Transverse colon (tissue), 4 donors: ENCODE measurements at regions not wholly inside any gene's neighbourhood (a gene's known extent, or its start where the extent isn't known, plus 50 kb on each side); places are given as distances from the start of the nearest gene placed in this dataset.
"Not testable (repeated sequence)": the region's sequence is repeated elsewhere in the genome, so short reads cannot be mapped to it uniquely, and the experiment has no call there.

ENCODE experiments used
- DNase-seq: peaks from one replicate; pipeline ENCODE4 v3.0.0-alpha.2; 2019
- H3K27ac ChIP-seq, 4 donors: fragments of 200-600 bp; sonication (generic); 2 replicates each; pipeline ENCODE4 v1.5.1; 2016 to 2018; ENCODE audit warnings: inconsistent platforms in 4 of 4
- H3K27me3 ChIP-seq: fragments of 200-600 bp; sonication (generic); 2 replicates; pipeline ENCODE4 v1.5.1; 2017; ENCODE audit warnings: inconsistent platforms
- H3K36me3 ChIP-seq, 4 donors: fragments of 200-600 bp; sonication (generic); 2 replicates each; pipeline ENCODE4 v1.5.1; 2017 to 2019; ENCODE audit warnings: inconsistent platforms in 4 of 4
- H3K4me1 ChIP-seq, 4 donors: fragments of 200-600 bp; sonication (generic); 2 replicates each; pipeline ENCODE4 v1.5.1; 2017 to 2020; ENCODE audit warnings: inconsistent platforms in 4 of 4
- H3K4me3 ChIP-seq, 4 donors: fragments of 200-600 bp; sonication (generic); 1 replicate in 1 of 4; 2 replicates in 3 of 4; pipeline versions ENCODE4 v1.5.1 to v1.6.1; 2017 to 2019; ENCODE audit warnings: inconsistent platforms in 4 of 4
- H3K9me3 ChIP-seq, 2 donors: fragments of 200-600 bp; sonication (generic); 2 replicates each; pipeline ENCODE4 v1.5.1; 2017 to 2019; ENCODE audit warnings: inconsistent platforms in 2 of 2
- EP300 ChIP-seq: sonication (generic); formaldehyde crosslinking; IDR thresholded peaks from one replicate; pipeline ENCODE4 v1.6.1; 2017; ENCODE audit warnings: antibody characterized with exemption, low read depth
- POLR2A ChIP-seq: fragments of 450-650 bp; IDR thresholded peaks from one replicate; pipeline ENCODE4 v1.6.1; 2016; ENCODE audit warnings: antibody characterized with exemption, mild to moderate bottlenecking, moderate library complexity
- POLR2AphosphoS5 ChIP-seq, 3 donors: sonication (generic); formaldehyde crosslinking; IDR thresholded peaks; one replicate each; pipeline ENCODE4 v1.6.1; 2016; ENCODE audit warnings: antibody characterized with exemption in 3 of 3
- WGBS, 2 donors: methylation state at CpG; one replicate each; pipeline ENCODE4 v1.1.5; 2018; ENCODE audit warnings: low coverage in 1 of 2; 5-methylcytosine and 5-hydroxymethylcytosine counted together
- in situ Hi-C, 4 donors: fragments of 200-750 bp; cut with MboI; loops; one replicate each; pipeline versions ENCODE4 v1.15.0 to v1.15.1; 2017; ENCODE audit warnings: low sequenced_read_pairs in 3 of 4, low pct_ligation_motif_present in 1 of 4, low pct_unique_long_range_greater_than_20kb in 1 of 4
- intact Hi-C: fragments of 100-400 bp; cut with DNase I; formaldehyde crosslinking; loops from one replicate; pipeline ENCODE4 v1.15.1; 2023; ENCODE audit warnings: low total_unique reads
- TF ChIP-seq, protein P1 (sequence below), 5 experiments: fragments of 200-600 bp in 3 of 5; fragments of 450-650 bp in 2 of 5; sonication (generic) in 3 of 5; IDR thresholded peaks; 1 replicate in 2 of 5; 2 replicates in 3 of 5; pipeline ENCODE4 v1.5.1; 2016 to 2017; ENCODE audit warnings: antibody characterized with exemption in 5 of 5, inconsistent platforms in 3 of 5, mild to moderate bottlenecking in 2 of 5, moderate library complexity in 1 of 5

DNA sequence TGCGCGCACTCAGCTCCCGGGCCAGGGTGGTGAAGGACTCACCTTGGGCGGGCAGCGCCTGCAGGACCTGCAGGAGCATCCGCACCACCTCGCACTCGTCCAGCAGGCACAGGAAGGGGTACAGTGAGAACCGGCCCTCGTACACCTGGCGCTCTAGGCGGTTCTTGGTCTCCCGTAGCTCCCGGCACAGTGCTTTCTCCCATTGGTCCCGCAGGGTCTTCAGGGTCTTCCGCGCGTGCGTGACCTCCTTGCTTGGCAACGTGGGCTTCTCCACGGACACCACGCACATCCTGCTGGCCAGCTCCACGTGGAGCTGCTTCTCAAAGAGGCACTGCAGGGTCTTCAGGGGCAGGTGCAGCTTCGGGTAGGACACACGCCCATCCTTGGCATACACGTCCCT is 74.1 kb upstream of the MED13 start:
- WGBS, 2 donors: 94% methylated on average over 24 of the region's 26 CpGs; no CpG with 5 or more reads in 1 of the 2 donors
- in situ Hi-C loops: no loop called here

DNA sequence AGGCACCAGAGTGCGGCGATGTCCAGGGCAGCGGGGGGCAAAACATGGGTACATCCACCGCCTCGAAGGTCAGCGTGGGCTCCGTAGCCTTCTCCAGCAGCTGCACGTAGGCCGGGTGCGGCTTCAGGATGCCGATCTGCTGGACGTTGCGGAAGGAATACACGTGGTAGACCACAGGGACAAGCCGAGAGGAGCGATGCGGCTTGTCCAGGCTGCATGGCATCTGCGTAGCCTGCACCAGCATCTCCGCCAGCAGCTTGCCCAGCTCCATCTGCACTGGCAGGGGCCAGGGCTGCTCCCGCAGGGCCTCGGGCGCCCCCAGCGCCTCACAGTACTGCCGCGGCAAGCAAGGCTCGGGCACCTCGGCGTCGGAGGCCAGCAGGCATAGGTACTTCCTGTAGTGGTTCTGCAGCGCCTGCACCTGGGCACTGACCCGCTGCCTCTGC is 73.6 kb upstream of the MED13 start:
- DNase-seq: not testable (repeated sequence)

More for the DNA sequence above, 74.1 kb upstream of the MED13 start:
- no peaks in the 10 kb centered on the region for H3K36me3 ChIP-seq
- no peak for DNase-seq
- no peaks in the 10 kb centered on the region for H3K9me3 ChIP-seq
- peaks cover 29% of the 10 kb centered on the region for H3K27me3 ChIP-seq
- H3K27ac ChIP-seq: no peak overlapping the region
- no peak overlapping the region for H3K4me3 ChIP-seq
- intact Hi-C loops: no loop called here
- H3K4me1 ChIP-seq: peaks cover 0 to 10% (median 3%) of the 10 kb centered on the region in 4 donors
- TF ChIP-seq EP300: no peak
- no peak for TF ChIP-seq POLR2AphosphoS5 (IDR thresholded peaks at IDR 0.05)

DNA sequence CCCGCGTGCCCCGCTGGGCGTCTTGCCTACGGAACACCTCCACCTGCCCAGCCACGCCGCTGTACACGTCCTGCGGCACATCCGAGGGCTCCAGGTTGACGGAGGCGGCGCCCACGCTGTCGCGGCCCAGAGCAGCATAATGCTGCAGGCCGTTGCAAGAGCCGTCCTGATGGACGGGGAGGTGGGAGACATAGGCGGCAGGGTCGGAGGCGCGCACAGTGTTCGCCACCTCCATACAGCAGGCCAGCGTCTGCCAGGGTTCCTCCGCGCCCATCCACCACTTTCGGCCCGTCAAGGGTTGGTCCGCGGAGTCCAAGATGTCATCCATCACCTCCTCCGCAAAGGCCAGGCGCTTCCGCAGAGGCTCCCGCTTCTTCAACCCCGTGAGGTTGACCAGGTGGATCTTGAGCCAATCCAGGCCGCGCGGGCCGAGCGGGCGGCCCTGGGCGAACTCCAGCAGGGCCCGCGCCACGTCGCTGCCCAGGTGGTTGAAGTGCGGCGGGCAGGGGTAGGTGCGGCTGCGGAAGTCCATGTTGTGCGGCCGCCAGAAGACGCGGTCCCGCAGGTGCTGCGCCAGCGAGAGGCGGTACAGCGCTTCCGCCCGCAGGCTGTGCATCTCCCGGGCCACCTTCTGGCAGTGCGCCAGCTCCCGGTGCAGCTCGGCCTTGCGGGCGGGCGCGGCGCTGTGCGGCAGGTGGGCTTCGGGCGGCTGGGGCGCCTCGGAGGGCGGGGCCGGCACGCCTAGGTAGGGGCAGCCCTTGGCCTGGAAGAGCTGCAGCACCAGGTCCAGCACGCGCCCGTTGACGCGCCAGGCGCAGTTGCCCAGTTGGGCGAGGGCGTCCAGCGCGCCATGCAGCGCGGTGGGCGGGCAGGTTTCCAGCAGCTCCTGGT is 72.9 kb upstream of the MED13 start:
- H3K27ac ChIP-seq, H3K9me3 ChIP-seq, H3K4me1 ChIP-seq, DNase-seq, in situ Hi-C loops, intact Hi-C loops, H3K36me3 ChIP-seq: not testable (repeated sequence)
- peak overlapping the region in 2 of 4 donors; percentile 3 to 36 for H3K4me3 ChIP-seq
- peaks cover 29% of the 10 kb centered on the region for H3K27me3 ChIP-seq
- 57 to 100% methylated on average over 2 to 63 of the region's 92 CpGs for WGBS, 2 donors

More for the DNA sequence above, 73.6 kb upstream of the MED13 start:
- H3K4me1 ChIP-seq, in situ Hi-C loops, H3K36me3 ChIP-seq, H3K9me3 ChIP-seq, intact Hi-C loops, H3K27ac ChIP-seq: not testable (repeated sequence)
- 64 to 73% methylated on average over 3 to 25 of the region's 31 CpGs for WGBS, 2 donors
- Histone ChIP-seq H3K27me3 (peaks cover 29% of the 10 kb centered on the region), H3K4me3 (peak overlapping the region in 2 of 4 donors; percentile 3 to 36)

DNA sequence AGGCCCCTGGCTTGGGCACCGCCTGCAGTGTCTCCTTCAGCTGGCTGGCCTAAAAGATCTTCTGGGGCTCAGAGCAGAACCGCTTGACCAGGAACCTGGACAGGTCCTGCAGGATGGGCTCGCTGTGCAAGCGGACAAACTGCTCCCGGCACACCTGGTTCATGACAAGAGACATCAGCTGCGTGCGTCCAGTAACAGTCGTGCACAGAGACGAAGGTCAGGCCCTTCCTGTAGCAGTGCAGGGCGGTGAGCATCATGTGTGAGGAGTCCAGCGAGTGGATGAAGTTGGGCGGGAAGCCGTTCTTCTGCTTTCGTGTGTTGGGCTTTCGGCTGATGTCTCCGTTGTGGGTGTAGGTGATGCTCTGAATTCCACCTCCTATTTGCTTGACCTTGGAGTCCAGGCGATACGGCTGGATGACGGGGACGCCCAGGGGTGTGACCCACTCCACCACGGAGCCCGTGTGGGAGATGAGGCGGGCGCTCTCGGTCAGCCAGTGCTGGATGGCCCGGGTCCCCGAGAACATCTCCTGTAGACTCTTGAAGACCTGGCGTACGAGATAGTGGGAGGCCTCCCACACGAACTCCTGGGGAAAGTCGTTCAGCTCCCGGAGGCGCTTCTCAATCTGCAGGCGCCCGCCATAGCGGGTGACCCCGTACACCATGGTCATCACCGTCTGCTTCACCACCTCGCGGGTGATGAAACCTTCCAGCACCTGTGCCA is 72.1 kb upstream of the MED13 start:
- in situ Hi-C loops, intact Hi-C loops, H3K4me1 ChIP-seq, H3K9me3 ChIP-seq, H3K36me3 ChIP-seq, H3K4me3 ChIP-seq, H3K27ac ChIP-seq, DNase-seq: not testable (repeated sequence)
- WGBS, 2 donors: 93 to 100% methylated on average over 1 to 40 of the region's 40 CpGs
- peaks cover 29% of the 10 kb centered on the region for H3K27me3 ChIP-seq

DNA sequence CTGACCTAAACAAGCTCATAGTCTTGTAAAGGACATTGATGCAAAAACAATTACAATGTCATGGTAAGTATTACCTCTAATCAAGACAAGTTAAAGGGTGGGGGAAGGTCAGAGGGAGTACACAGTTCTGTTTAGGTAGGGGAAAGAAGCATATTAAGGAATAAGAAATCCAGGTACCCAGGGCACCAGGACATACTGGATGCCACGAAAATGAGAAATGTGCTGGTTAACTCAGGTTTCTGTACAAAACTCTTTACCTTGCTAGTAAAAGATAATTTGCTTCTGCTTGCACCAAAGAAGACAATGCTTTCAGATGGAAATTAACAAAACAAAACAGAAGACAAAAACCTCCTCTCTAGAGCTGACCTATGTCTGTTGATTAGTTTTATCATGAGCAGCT is 70.7 kb upstream of the MED13 start:
- Histone ChIP-seq H3K4me3 (no peak overlapping the region), H3K27ac (no peak overlapping the region), H3K4me1 (peaks cover 0 to 7% (median 3%) of the 10 kb centered on the region in 4 donors), H3K36me3 (no peaks in the 10 kb centered on the region), H3K9me3 (no peaks in the 10 kb centered on the region), H3K27me3 (peaks cover 29% of the 10 kb centered on the region)
- in situ Hi-C loops: no loop called here
- 78 to 86% methylated on average over 1 of the region's 1 CpG for WGBS, 2 donors
- intact Hi-C loops: no loop called here
- no peak for TF ChIP-seq POLR2AphosphoS5 (IDR thresholded peaks at IDR 0.05)
- TF ChIP-seq, protein P1, sequence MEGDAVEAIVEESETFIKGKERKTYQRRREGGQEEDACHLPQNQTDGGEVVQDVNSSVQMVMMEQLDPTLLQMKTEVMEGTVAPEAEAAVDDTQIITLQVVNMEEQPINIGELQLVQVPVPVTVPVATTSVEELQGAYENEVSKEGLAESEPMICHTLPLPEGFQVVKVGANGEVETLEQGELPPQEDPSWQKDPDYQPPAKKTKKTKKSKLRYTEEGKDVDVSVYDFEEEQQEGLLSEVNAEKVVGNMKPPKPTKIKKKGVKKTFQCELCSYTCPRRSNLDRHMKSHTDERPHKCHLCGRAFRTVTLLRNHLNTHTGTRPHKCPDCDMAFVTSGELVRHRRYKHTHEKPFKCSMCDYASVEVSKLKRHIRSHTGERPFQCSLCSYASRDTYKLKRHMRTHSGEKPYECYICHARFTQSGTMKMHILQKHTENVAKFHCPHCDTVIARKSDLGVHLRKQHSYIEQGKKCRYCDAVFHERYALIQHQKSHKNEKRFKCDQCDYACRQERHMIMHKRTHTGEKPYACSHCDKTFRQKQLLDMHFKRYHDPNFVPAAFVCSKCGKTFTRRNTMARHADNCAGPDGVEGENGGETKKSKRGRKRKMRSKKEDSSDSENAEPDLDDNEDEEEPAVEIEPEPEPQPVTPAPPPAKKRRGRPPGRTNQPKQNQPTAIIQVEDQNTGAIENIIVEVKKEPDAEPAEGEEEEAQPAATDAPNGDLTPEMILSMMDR (IDR thresholded peaks at IDR 0.05): no peak
- TF ChIP-seq POLR2A: no peak
- no peak for TF ChIP-seq EP300
- no peak for DNase-seq

DNA sequence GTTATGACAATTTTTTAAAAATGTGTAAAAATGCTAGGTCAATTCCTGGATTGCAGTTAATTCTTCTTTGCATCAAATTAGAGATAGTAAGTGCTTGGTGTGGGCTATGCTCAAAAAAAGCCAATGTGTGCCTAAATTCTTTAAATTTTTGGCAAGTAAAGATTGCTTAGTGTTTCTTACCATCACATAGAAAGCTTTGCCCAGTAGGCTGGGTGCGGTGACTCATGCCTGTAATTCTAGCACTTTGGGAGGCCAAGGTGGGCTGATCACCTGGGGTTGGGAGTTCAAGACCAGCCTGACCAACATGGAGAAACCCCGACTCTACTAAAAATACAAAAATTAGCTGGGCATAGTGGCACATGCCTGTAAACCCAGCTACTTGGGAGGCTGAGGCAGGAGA is 70.0 kb upstream of the MED13 start:
- intact Hi-C loops, DNase-seq: not testable (repeated sequence)

More for the DNA sequence above, 70.0 kb upstream of the MED13 start:
- H3K4me1 ChIP-seq, H3K36me3 ChIP-seq, H3K9me3 ChIP-seq, in situ Hi-C loops, H3K27ac ChIP-seq, H3K4me3 ChIP-seq: not testable (repeated sequence)
- WGBS, 2 donors: 92 to 100% methylated on average over 1 to 2 of the region's 2 CpGs
- H3K27me3 ChIP-seq: peaks cover 29% of the 10 kb centered on the region
